ENCODE measurements at regions not wholly inside any gene's neighbourhood (a gene's known extent, or its start where the extent isn't known, plus 50 kb on each side); places are given as distances from the start of the nearest gene placed in this dataset.

DNA sequence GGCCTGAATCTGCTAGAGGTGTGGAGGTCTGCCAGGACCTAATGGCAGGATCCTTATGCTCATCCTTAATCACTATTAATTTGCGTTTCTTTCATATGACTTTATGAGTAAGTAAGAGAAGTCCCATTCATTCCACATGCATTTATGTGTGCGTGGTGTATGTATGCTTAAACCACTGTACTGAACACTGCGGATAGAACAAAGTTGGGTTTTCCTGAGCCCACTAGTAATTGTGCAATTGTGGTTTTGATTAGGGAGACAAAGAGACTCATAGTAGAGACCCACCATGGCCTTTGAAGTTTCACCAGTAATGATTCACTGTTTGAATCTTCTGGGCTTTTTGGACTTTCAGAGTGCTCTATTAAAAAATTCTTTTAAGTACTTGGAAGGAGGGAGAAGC lies 498.5 kb upstream of the DIPK2B start:
- DNase-seq (ENCODE audit: low read depth, low spot score) (no peak), ATAC-seq (no peak)
- Histone ChIP-seq H3K4me1 (ENCODE audit: control insufficient read depth, insufficient read depth, low read length) (no peaks in the 10 kb centered on the region), H3K9me3 (ENCODE audit: control insufficient read depth, insufficient read depth, low read depth, low read length) (no peaks in the 10 kb centered on the region), H3K36me3 (ENCODE audit: control insufficient read depth, insufficient read depth, low read length) (no peaks in the 10 kb centered on the region), H3K27ac (ENCODE audit: low read length) (no peak overlapping the region), H3K27me3 (ENCODE audit: control insufficient read depth, insufficient read depth, low read length) (no peaks in the 10 kb centered on the region), H3K4me3 (ENCODE audit: low read depth in 2 of 2, low read length in 2 of 2) (no peak overlapping the region)
- BruUV-seq (replicated peaks): no TSS peak
- TF ChIP-seq POLR2AphosphoS5 (IDR thresholded peaks at IDR 0.05; ENCODE audit: low read depth, low read length): no peak
- TF ChIP-seq, protein P1, sequence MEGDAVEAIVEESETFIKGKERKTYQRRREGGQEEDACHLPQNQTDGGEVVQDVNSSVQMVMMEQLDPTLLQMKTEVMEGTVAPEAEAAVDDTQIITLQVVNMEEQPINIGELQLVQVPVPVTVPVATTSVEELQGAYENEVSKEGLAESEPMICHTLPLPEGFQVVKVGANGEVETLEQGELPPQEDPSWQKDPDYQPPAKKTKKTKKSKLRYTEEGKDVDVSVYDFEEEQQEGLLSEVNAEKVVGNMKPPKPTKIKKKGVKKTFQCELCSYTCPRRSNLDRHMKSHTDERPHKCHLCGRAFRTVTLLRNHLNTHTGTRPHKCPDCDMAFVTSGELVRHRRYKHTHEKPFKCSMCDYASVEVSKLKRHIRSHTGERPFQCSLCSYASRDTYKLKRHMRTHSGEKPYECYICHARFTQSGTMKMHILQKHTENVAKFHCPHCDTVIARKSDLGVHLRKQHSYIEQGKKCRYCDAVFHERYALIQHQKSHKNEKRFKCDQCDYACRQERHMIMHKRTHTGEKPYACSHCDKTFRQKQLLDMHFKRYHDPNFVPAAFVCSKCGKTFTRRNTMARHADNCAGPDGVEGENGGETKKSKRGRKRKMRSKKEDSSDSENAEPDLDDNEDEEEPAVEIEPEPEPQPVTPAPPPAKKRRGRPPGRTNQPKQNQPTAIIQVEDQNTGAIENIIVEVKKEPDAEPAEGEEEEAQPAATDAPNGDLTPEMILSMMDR (IDR thresholded peaks at IDR 0.05): no peak
- TF ChIP-seq SIN3A (IDR thresholded peaks at IDR 0.05; ENCODE audit: borderline replicate concordance, insufficient read depth, low read depth, low read length): no peak
- no peak for TF ChIP-seq TCF7L2 (IDR thresholded peaks at IDR 0.05; ENCODE audit: low read depth, low read length)
- TF ChIP-seq, protein P2, sequence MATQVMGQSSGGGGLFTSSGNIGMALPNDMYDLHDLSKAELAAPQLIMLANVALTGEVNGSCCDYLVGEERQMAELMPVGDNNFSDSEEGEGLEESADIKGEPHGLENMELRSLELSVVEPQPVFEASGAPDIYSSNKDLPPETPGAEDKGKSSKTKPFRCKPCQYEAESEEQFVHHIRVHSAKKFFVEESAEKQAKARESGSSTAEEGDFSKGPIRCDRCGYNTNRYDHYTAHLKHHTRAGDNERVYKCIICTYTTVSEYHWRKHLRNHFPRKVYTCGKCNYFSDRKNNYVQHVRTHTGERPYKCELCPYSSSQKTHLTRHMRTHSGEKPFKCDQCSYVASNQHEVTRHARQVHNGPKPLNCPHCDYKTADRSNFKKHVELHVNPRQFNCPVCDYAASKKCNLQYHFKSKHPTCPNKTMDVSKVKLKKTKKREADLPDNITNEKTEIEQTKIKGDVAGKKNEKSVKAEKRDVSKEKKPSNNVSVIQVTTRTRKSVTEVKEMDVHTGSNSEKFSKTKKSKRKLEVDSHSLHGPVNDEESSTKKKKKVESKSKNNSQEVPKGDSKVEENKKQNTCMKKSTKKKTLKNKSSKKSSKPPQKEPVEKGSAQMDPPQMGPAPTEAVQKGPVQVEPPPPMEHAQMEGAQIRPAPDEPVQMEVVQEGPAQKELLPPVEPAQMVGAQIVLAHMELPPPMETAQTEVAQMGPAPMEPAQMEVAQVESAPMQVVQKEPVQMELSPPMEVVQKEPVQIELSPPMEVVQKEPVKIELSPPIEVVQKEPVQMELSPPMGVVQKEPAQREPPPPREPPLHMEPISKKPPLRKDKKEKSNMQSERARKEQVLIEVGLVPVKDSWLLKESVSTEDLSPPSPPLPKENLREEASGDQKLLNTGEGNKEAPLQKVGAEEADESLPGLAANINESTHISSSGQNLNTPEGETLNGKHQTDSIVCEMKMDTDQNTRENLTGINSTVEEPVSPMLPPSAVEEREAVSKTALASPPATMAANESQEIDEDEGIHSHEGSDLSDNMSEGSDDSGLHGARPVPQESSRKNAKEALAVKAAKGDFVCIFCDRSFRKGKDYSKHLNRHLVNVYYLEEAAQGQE (IDR thresholded peaks at IDR 0.05; ENCODE audit: insufficient read depth in 1 of 2, low read depth in 2 of 2, low read length in 1 of 2): no peak
- POLR2A ChIA-PET: no interaction called here
- CTCF ChIA-PET: no interaction called here
- intact Hi-C loops (cut with micrococcal nuclease; ENCODE audit: unreplicated experiment): no loop called here
- in situ Hi-C loops (cut with HindIII; ENCODE audit: low pct_unique_long_range_greater_than_20kb, low sequenced_read_pairs): no loop called here

DNA sequence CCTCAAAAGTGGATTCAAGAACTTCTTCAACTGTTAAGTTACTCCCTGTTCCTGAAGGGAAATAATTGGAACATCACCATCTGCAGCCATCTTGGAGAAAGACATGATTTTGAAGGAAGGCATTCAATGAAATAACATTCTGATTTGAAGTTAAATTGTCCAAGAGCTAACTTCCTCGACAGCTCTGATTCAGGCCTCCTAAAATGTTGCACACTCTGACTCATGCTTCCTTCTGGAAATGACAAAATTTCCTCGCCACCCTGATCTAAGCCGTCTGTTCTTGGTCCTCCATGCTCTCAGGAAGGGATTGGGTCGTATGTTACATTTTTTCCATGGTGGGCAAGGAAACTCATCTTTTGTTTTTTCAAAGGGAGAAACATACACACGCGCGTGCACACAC lies 496.9 kb upstream of the DIPK2B start:
- Histone ChIP-seq H3K27ac (ENCODE audit: low read length) (no peak overlapping the region), H3K4me3 (ENCODE audit: low read depth in 2 of 2, low read length in 2 of 2) (no peak overlapping the region), H3K27me3 (ENCODE audit: control insufficient read depth, insufficient read depth, low read length) (no peaks in the 10 kb centered on the region), H3K4me1 (ENCODE audit: control insufficient read depth, insufficient read depth, low read length) (no peaks in the 10 kb centered on the region), H3K36me3 (ENCODE audit: control insufficient read depth, insufficient read depth, low read length) (no peaks in the 10 kb centered on the region), H3K9me3 (ENCODE audit: control insufficient read depth, insufficient read depth, low read depth, low read length) (no peaks in the 10 kb centered on the region)
- ChIA-PET CTCF (no interaction called here), POLR2A (no interaction called here)
- TF ChIP-seq TCF7L2 (IDR thresholded peaks at IDR 0.05; ENCODE audit: low read depth, low read length) (no peak), POLR2AphosphoS5 (IDR thresholded peaks at IDR 0.05; ENCODE audit: low read depth, low read length) (no peak), SIN3A (IDR thresholded peaks at IDR 0.05; ENCODE audit: borderline replicate concordance, insufficient read depth, low read depth, low read length) (no peak)
- TF ChIP-seq, protein P2 (IDR thresholded peaks at IDR 0.05; ENCODE audit: insufficient read depth in 1 of 2, low read depth in 2 of 2, low read length in 1 of 2): no peak
- TF ChIP-seq, protein P1 (IDR thresholded peaks at IDR 0.05): no peak
- ATAC-seq: no peak
- in situ Hi-C loops (cut with HindIII; ENCODE audit: low pct_unique_long_range_greater_than_20kb, low sequenced_read_pairs): no loop called here
- no TSS peak for BruUV-seq (replicated peaks)
- intact Hi-C loops (cut with micrococcal nuclease; ENCODE audit: unreplicated experiment): no loop called here
- no peak for DNase-seq (ENCODE audit: low read depth, low spot score)

Data from Panc1 (cell line).